A673 (cell line): ENCODE measurements at regions not wholly inside any gene's neighbourhood (a gene's known extent, or its start where the extent isn't known, plus 50 kb on each side); places are given as distances from the start of the nearest gene placed in this dataset.
A peak's percentile ranks its signal among the peaks of the same experiment; 100 is the strongest.

Experiments
- BruUV-seq: library from RNA; stranded (reverse); fragments of 400-500 nt; replicated peaks from 2 replicates; lab custom pipeline; 2021; lab: Mats Ljungman, UMichigan
- CTCF ChIA-PET: fragments of 300-600 bp; sonication (Branson Sonifier 250); formaldehyde crosslinking; loops from one replicate; lab custom pipeline; 2022; ENCODE audit warnings: antibody characterized with exemption; lab: Charles Lee
- POLR2A ChIA-PET: fragments of 300-600 bp; sonication (Branson Sonifier 250); formaldehyde crosslinking; loops from one replicate; lab custom pipeline; 2022; ENCODE audit warnings: antibody characterized with exemption; ENCODE audit not compliant: low non-redundant PET; lab: Charles Lee
- DNase-seq: peaks from one replicate; pipeline ENCODE4 v3.0.0-alpha.2; 2015; ENCODE audit warnings: low spot score
- H3K27ac ChIP-seq: fragments of 200-600 bp; sonication (generic); 2 replicates; pipeline ENCODE4 v1.5.1; 2016; ENCODE audit warnings: mixed run types, low read depth, mild to moderate bottlenecking, mixed read lengths, antibody characterized with exemption, low read length; ENCODE audit not compliant: poor library complexity, severe bottlenecking
- H3K27me3 ChIP-seq: fragments of 200-600 bp; sonication (generic); replicated peaks from 2 replicates; pipeline ENCODE4 v1.6.1; 2017; ENCODE audit warnings: mixed run types, low read depth, mild to moderate bottlenecking, mixed read lengths, antibody characterized with exemption, low read length; ENCODE audit not compliant: insufficient read depth, poor library complexity
- H3K36me3 ChIP-seq: fragments of 200-600 bp; sonication (generic); 2 replicates; pipeline ENCODE4 v1.6.1; 2016; ENCODE audit warnings: mixed run types, mild to moderate bottlenecking, mixed read lengths, antibody characterized with exemption, low read length; ENCODE audit not compliant: insufficient read depth, poor library complexity, severe bottlenecking
- H3K4me1 ChIP-seq: fragments of 200-600 bp; sonication (generic); 2 replicates; pipeline ENCODE4 v1.6.1; 2017; ENCODE audit warnings: mixed run types, mild to moderate bottlenecking, mixed read lengths, antibody characterized with exemption, low read length; ENCODE audit not compliant: insufficient read depth, poor library complexity, severe bottlenecking
- H3K4me3 ChIP-seq: fragments of 200-600 bp; sonication (generic); 2 replicates; pipeline ENCODE4 v1.5.1; 2016; ENCODE audit warnings: low read depth, mixed run types, mild to moderate bottlenecking, mixed read lengths, low read length; ENCODE audit not compliant: poor library complexity, severe bottlenecking
- H3K9me3 ChIP-seq: fragments of 200-600 bp; sonication (generic); 2 replicates; pipeline ENCODE4 v1.6.1; 2016; ENCODE audit warnings: mixed run types, low read depth, mild to moderate bottlenecking, mixed read lengths, antibody characterized with exemption, low read length; ENCODE audit not compliant: poor library complexity, severe bottlenecking
- EZH2 ChIP-seq: fragments of 200-600 bp; sonication (generic); IDR thresholded peaks from 2 replicates; pipeline ENCODE4 v1.6.1; 2017; ENCODE audit warnings: borderline replicate concordance, low read depth, mild to moderate bottlenecking, mixed read lengths, antibody characterized with exemption, low read length; ENCODE audit not compliant: poor library complexity, severe bottlenecking
- intact Hi-C: fragments of 100-400 bp; cut with micrococcal nuclease; formaldehyde crosslinking; loops from one replicate; pipeline ENCODE4 v1.10.0; 2022; ENCODE audit not compliant: unreplicated experiment
- TF ChIP-seq, protein P1 (sequence below): fragments of 300-800, 200-600 bp; sonication (generic); conservative IDR thresholded peaks from 2 replicates; pipeline ENCODE4 v1.5.1; 2017; ENCODE audit warnings: low read depth, mild to moderate bottlenecking, antibody characterized with exemption, low read length, moderate library complexity, mixed read lengths

DNA sequence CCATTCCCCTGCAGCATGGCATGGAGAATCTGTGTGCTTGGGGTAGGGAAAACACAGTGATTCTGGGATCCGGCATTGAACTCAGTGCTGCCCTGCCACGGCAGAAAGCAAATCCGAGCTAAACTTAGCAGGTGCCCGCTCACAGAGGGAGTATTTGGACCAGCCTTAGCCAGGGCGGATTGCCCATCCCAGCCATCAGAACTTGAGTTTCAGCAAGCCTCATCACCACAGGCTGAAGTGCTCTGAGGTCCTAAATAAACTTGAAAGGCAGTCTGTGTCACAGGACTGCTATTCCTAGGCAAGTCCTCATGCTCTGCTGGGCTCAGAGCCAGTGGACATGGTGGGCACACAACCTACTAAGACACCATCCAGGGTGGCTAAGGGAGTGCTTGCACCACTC, 86.2 kb upstream of the YPEL5 start:
- no peaks in the 10 kb centered on the region for H3K27me3 ChIP-seq
- ChIA-PET POLR2A (no interaction called here), CTCF (no interaction called here)
- intact Hi-C loops: no loop called here
- no peaks in the 10 kb centered on the region for H3K4me1 ChIP-seq
- H3K4me3 ChIP-seq: no peak overlapping the region
- H3K36me3 ChIP-seq: no peaks in the 10 kb centered on the region
- peaks cover 10% of the 10 kb centered on the region for H3K9me3 ChIP-seq
- TF ChIP-seq, protein P1, sequence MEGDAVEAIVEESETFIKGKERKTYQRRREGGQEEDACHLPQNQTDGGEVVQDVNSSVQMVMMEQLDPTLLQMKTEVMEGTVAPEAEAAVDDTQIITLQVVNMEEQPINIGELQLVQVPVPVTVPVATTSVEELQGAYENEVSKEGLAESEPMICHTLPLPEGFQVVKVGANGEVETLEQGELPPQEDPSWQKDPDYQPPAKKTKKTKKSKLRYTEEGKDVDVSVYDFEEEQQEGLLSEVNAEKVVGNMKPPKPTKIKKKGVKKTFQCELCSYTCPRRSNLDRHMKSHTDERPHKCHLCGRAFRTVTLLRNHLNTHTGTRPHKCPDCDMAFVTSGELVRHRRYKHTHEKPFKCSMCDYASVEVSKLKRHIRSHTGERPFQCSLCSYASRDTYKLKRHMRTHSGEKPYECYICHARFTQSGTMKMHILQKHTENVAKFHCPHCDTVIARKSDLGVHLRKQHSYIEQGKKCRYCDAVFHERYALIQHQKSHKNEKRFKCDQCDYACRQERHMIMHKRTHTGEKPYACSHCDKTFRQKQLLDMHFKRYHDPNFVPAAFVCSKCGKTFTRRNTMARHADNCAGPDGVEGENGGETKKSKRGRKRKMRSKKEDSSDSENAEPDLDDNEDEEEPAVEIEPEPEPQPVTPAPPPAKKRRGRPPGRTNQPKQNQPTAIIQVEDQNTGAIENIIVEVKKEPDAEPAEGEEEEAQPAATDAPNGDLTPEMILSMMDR: no peak
- no peak for TF ChIP-seq EZH2
- no TSS peak for BruUV-seq
- H3K27ac ChIP-seq: no peak overlapping the region
- DNase-seq: no peak

DNA sequence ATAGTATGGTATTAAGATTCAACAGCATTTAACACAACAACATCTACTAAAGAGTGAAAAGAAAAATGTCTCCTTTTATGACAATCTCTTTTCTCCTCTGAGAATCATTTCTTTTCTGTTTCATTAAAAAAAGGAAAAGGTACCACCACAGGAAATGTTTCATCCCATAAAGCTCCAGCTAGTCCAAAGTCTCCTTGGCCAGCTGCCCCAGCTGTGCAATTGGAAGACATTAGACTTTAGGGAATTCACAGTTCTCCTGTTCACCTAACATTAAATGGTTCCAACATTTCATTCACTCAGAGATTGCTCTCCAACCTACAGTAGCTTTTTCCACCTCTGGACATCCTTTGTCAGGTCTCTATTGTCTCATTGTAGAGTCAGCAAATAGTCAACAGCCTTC, 78.7 kb upstream of the YPEL5 start:
- no peak for DNase-seq
- intact Hi-C loops: no loop called here
- no peak overlapping the region for H3K4me3 ChIP-seq
- TF ChIP-seq, protein P1: no peak
- no peak for TF ChIP-seq EZH2
- H3K27ac ChIP-seq: no peak overlapping the region
- ChIA-PET CTCF (no interaction called here), POLR2A (no interaction called here)
- no peaks in the 10 kb centered on the region for H3K27me3 ChIP-seq
- H3K9me3 ChIP-seq: peaks cover 24% of the 10 kb centered on the region
- BruUV-seq: no TSS peak
- H3K36me3 ChIP-seq: no peaks in the 10 kb centered on the region
- no peaks in the 10 kb centered on the region for H3K4me1 ChIP-seq

DNA sequence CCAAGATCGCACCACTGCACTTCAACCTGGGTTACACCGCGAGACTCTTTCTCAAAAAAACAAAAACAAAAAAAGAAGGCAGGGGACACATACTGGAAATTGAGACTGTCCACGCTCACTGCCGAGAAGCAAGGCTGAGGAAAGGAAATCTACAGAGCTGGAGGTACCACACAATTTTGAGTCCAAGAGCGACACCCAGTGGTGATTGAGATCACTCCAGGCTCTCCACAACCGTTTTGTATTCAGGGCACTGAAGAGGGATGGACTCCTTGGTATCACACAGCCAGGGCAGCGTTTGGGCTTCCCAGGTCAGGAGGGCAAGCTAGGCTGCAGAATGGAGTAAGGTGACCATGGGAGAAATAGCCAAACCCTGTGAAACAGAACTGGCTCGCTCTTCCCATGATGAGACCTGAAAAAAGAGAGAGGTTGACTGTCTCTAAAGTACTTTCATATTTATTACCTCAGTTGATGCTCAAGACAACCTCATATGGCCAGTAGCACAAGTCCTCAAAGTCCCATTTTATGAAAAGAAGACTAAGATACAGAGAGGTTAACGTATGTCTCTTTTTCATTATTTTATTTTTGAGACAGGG, 74.5 kb upstream of the YPEL5 start:
- no peak overlapping the region for H3K27ac ChIP-seq
- H3K4me1 ChIP-seq: no peaks in the 10 kb centered on the region
- POLR2A ChIA-PET: interaction anchor here (0.7 kb wide), 1 partner anchor 220 kb away, joined by 3 read pairs; no protein-coding TSS in a partner anchor
- DNase-seq: peak; percentile 91
- intact Hi-C loops: loop anchor here (2.0 to 10.0 kb wide), 5 partner anchors 150 to 1248 kb away; no protein-coding TSS in a partner anchor
- H3K27me3 ChIP-seq: no peaks in the 10 kb centered on the region
- no peaks in the 10 kb centered on the region for H3K36me3 ChIP-seq
- H3K4me3 ChIP-seq: no peak overlapping the region
- BruUV-seq: no TSS peak
- TF ChIP-seq EZH2: no peak
- TF ChIP-seq, protein P1: peak; percentile 85
- CTCF ChIA-PET: interaction anchor here (0.6 to 1.3 kb wide), 6 partner anchors 32 to 834 kb away, joined by 3 to 8 read pairs (median 3); no protein-coding TSS in a partner anchor
- H3K9me3 ChIP-seq: no peaks in the 10 kb centered on the region
